PC-3 (cell line): ENCODE measurements at regions not wholly inside any gene's neighbourhood (a gene's known extent, or its start where the extent isn't known, plus 50 kb on each side); places are given as distances from the start of the nearest gene placed in this dataset.

Experiments
- CTCF ChIP-seq: fragments of 300-600 bp; sonication (generic); conservative IDR thresholded peaks from 2 replicates; pipeline ENCODE4 v1.5.1; 2017; ENCODE audit warnings: antibody characterized with exemption, low read depth, mild to moderate bottlenecking, low read length
- EZH2 ChIP-seq: fragments of 300-600 bp; sonication (generic); IDR thresholded peaks from one replicate; pipeline ENCODE4 v1.6.1; 2017; ENCODE audit warnings: antibody characterized with exemption, mild to moderate bottlenecking, low read length; ENCODE audit not compliant: unreplicated experiment
- EZH2phosphoT487 ChIP-seq: fragments of 300-600 bp; sonication (generic); IDR thresholded peaks from 2 replicates; pipeline ENCODE4 v1.6.1; 2018; ENCODE audit warnings: mild to moderate bottlenecking, antibody characterized with exemption, low read length, borderline replicate concordance

GRCh38 chr6:75546381-75546780 lies 52.8 kb upstream of the FILIP1 start:
- TF ChIP-seq CTCF (peak; percentile 56; the same call in 1 of the 2 replicates), EZH2phosphoT487 (no peak), EZH2 (no peak)
